Vagina (tissue), 2 donors: ENCODE measurements at regions not wholly inside any gene's neighbourhood (a gene's known extent, or its start where the extent isn't known, plus 50 kb on each side); places are given as distances from the start of the nearest gene placed in this dataset.

Source experiments
- CTCF ChIP-seq, 3 experiments: fragments of 450-650 bp in 2 of 3; fragments of 200-600 bp in 1 of 3; sonication (generic) in 1 of 3; IDR thresholded peaks; one replicate each; pipeline ENCODE4 v1.5.1; 2017 to 2019; ENCODE audit warnings: antibody characterized with exemption in 3 of 3, mild to moderate bottlenecking in 2 of 3, moderate library complexity in 2 of 3
- POLR2A ChIP-seq, 2 donors: fragments of 450-650 bp; IDR thresholded peaks; one replicate each; pipeline ENCODE4 v1.6.1; 2017; ENCODE audit warnings: antibody characterized with exemption in 2 of 2, mild to moderate bottlenecking in 2 of 2, moderate library complexity in 2 of 2
- POLR2AphosphoS5 ChIP-seq, 2 donors: sonication (generic); formaldehyde crosslinking; IDR thresholded peaks; one replicate each; pipeline ENCODE4 v1.9.0; 2017; ENCODE audit warnings: antibody characterized with exemption in 2 of 2, mild to moderate bottlenecking in 2 of 2, low read depth in 1 of 2; ENCODE audit not compliant: insufficient read depth in 1 of 2

- no peak for TF ChIP-seq CTCF (IDR thresholded peaks at IDR 0.05)
- TF ChIP-seq POLR2A (IDR thresholded peaks at IDR 0.05) = no peak
- no peak for TF ChIP-seq POLR2AphosphoS5 (IDR thresholded peaks at IDR 0.05; ENCODE audit: insufficient read depth in 1 of 2, low read depth in 1 of 2)
These were observed 1036.4 kb upstream of the FOXG1 start for GRCh38 chr14:27730204-27730603.
